NCI-H2081 treated with DMSO at 0.1 percent for 48 hours (cell line): ENCODE measurements at regions not wholly inside any gene's neighbourhood (a gene's known extent, or its start where the extent isn't known, plus 50 kb on each side); places are given as distances from the start of the nearest gene placed in this dataset.
"Not testable (repeated sequence)": the region's sequence is repeated elsewhere in the genome, so short reads cannot be mapped to it uniquely, and the experiment has no call there.

Experiments
- DNase-seq: peaks from one replicate; lab custom pipeline; 2025; lab: John Stamatoyannopoulos, UW

- DNase-seq = no peak
Measured at GRCh38 chr12:63508543-63508942, 159.8 kb downstream of the DPY19L2 start.

- DNase-seq = no peak
Measured at GRCh38 chr12:63499567-63499966, 168.7 kb downstream of the DPY19L2 start.

GRCh38 chr12:63498239-63498638, 170.1 kb downstream of the DPY19L2 start:
- DNase-seq = no peak

GRCh38 chr12:63496654-63497053, 171.6 kb downstream of the DPY19L2 start:
- no peak for DNase-seq

- DNase-seq = no peak
Measured at GRCh38 chr12:63495974-63496373, 172.3 kb downstream of the DPY19L2 start.

- not testable (repeated sequence) for DNase-seq
Measured at GRCh38 chr12:63493357-63493756, 174.9 kb downstream of the DPY19L2 start.

GRCh38 chr12:63480186-63480585, 188.1 kb downstream of the DPY19L2 start:
- no peak for DNase-seq

GRCh38 chr12:63470161-63470560, 198.1 kb downstream of the DPY19L2 start:
- no peak for DNase-seq

- no peak for DNase-seq
Measured at GRCh38 chr12:63467951-63468350, 200.3 kb downstream of the DPY19L2 start.

GRCh38 chr12:63457857-63458256, 210.4 kb downstream of the DPY19L2 start:
- DNase-seq = no peak

- no peak for DNase-seq
Measured at GRCh38 chr12:63457428-63457827, 210.9 kb downstream of the DPY19L2 start.

- no peak for DNase-seq
Measured at GRCh38 chr12:63450816-63451215, 217.5 kb downstream of the DPY19L2 start.

- DNase-seq = no peak
Measured at GRCh38 chr12:63450334-63450733, 218.0 kb downstream of the DPY19L2 start.

GRCh38 chr12:63445224-63445880, 222.9 kb downstream of the DPY19L2 start:
- DNase-seq = no peak

- no peak for DNase-seq
Measured at GRCh38 chr12:63440048-63440447, 228.2 kb downstream of the DPY19L2 start.

GRCh38 chr12:63434384-63434783, 233.9 kb downstream of the DPY19L2 start:
- DNase-seq = not testable (repeated sequence)

- DNase-seq = not testable (repeated sequence)
Measured at GRCh38 chr12:63427969-63428368, 240.3 kb downstream of the DPY19L2 start.

- DNase-seq = not testable (repeated sequence)
Measured at GRCh38 chr12:63427029-63427428, 241.3 kb downstream of the DPY19L2 start.

GRCh38 chr12:63424671-63425070, 243.6 kb downstream of the DPY19L2 start:
- DNase-seq = no peak

- no peak for DNase-seq
Measured at GRCh38 chr12:63423839-63424238, 244.5 kb downstream of the DPY19L2 start.

GRCh38 chr12:63420206-63420644, 248.1 kb downstream of the DPY19L2 start:
- peak; percentile 93 for DNase-seq

GRCh38 chr12:63419154-63419553, 249.1 kb downstream of the DPY19L2 start:
- DNase-seq = no peak

- DNase-seq = no peak
Measured at GRCh38 chr12:63416788-63417187, 251.5 kb downstream of the DPY19L2 start.

- DNase-seq = no peak
Measured at GRCh38 chr12:63415357-63415756, 252.9 kb downstream of the DPY19L2 start.
